NOMO-1 treated with dmso at 0.1 percent for 144 hours (cell line): ENCODE measurements at regions not wholly inside any gene's neighbourhood (a gene's known extent, or its start where the extent isn't known, plus 50 kb on each side); places are given as distances from the start of the nearest gene placed in this dataset.
"Not testable (repeated sequence)": the region's sequence is repeated elsewhere in the genome, so short reads cannot be mapped to it uniquely, and the experiment has no call there.

Source experiments
- DNase-seq: peaks from one replicate; lab custom pipeline; 2025; ENCODE audit not compliant: unreplicated experiment; lab: John Stamatoyannopoulos, UW

DNA sequence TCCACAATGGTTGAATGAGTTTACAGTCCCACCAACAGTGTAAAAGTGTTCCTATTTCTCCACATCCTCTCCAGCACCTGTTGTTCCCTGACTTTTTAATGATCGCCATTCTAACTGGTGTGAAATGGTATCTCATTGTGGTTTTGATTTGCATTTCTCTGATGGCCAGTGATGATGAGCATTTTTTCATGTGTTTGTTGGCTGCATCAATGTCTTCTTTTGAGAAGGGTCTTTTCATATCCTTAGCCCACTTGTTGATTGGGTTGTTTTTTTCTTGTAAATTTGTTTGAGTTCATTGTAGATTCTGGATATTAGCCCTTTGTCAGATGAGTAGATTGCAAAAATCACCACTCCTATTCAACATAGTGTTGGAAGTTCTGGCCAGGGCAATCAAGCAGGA, 287.6 kb upstream of the RASGRP1 start:
- not testable (repeated sequence) for DNase-seq

GRCh38 chr15:38853608-38854007, 289.0 kb upstream of the RASGRP1 start:
- DNase-seq, result no peak

DNA sequence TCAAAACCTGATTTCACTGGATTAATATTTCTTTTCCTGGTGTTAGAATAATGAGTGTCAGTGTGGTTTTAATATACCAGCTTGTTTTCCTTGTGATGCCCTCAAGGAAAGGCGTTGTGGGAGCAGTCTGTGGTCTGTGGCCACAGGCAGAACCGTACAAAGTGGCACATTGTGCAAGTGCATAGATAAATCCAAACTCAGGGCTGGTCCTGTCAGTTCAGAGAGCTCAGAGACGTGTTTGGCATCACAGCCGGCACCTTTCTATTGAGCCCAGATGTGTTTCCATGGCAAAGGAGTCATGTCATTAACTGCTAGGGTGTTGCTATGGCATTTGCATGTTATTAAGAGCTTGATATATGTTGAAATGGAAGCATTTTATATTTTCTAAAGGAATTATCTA, 289.9 kb upstream of the RASGRP1 start:
- no peak for DNase-seq

- DNase-seq, result no peak
Observed at GRCh38 chr15:38857814-38858213, 293.2 kb upstream of the RASGRP1 start.

DNA sequence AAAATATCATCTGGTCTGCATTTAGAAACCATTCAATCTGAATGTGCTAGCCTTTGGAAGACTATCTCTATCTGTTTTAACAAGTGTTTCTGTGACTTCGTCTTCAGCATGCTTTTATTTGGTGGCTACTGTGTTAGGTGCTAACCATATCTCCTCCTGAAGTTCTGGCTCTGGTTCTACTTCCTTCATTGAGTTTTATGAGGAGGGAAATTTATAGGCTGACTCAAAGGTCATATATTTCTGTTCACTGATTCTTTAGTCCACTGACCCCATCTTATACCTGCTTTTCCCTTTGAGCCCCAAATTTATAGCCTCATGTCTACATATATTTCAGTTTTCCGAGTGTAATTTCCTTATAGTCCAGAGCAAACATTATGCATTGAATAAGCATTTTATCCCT, 295.0 kb upstream of the RASGRP1 start:
- no peak for DNase-seq

- no peak for DNase-seq
Observed at GRCh38 chr15:38860253-38860652, 295.6 kb upstream of the RASGRP1 start.

GRCh38 chr15:38860674-38861073, 296.1 kb upstream of the RASGRP1 start:
- DNase-seq, result no peak

- DNase-seq, result no peak
Observed at GRCh38 chr15:38861108-38861507, 296.5 kb upstream of the RASGRP1 start.

GRCh38 chr15:38862099-38862498, 297.5 kb upstream of the RASGRP1 start:
- DNase-seq, result no peak

DNA sequence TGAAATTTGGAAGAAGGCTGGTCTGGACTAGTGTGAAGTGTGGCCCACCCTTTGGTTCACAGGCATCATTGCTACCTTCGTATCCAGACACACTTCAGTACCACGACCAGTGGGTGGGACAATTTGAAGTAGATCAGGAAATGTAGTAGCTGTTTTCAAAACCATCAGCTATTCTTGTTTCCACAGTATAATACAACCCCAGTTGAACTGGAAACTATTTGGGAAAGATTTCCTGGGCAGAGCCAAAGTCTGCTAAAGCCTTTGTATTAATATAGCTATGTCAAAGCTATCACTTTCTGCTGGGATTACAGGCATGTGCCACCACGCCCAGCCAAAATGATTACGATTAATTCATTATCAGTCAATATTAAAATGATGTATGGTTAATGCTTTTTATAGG, 298.8 kb upstream of the RASGRP1 start:
- no peak for DNase-seq

DNA sequence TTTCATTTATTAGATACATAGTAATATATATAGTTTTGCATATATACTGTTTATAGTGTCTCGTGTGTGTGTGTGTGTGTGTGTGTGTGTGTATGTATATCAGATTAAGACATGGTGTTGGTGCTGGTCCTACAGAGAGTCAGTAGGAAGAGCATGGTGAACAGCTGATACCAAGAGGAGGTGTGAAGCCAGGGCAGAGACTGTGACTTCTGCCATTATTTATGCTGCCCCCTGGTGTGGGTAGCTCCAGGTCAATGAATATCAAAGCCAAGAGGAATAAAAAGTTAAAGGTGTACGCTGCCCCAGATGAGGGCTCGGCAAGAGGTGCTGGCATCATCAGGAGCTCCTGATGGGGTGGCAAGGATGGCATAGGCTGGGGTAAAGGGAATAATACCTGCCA, 299.5 kb upstream of the RASGRP1 start:
- no peak for DNase-seq

DNA sequence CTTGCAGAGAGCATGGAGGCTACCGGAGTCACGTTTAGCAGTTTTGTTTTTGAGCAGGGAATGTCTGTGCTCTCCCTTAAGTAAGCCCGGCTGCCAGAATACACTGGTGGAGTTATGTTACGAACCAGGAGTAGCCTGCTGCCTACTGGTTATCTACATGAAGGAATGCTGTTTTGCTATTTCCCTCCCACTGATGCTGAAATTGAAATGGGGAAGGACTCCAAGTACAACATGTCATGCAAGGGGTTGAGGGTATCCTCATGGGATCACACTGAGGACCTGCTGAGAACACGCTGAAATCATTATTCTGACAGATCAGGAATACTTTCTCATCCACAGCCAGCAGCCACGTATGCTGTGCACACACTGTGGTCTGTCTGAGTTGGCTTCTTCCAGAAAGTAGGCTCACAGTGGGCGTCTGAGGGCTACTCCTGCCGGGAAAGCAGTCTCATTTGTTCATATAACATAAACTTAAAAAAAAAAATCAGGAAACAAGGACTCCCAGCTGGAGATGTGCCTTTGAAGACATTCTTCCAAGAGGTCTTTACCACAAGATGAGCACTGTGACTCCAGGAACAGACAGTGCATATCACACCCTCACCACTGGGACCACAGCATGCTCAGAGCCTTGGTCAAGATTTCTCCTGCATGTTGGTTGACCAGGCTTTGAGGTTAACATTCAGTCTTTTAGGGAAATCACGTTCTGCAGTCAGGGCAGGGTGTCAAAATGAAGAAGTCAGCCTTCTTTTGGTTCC, 300.4 kb upstream of the RASGRP1 start:
- no peak for DNase-seq

DNA sequence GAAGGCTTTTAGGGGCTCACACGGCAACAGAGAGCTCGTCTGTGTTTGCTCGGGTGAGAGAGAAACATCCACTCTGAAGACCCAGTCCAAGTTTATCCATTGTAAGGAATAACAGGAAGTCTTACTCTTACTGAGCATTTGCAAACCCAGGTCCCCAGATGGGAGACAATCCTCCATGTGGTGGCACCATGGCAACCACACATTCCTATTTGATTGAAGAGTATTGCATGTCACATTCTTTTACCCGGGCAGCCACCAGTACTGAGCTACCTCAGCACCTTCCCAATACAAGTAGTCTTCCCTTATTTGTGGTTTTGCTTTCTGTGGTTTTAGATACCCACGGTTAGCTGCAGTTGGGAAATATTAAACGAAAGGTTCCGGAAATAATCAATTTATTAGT, 302.9 kb upstream of the RASGRP1 start:
- no peak for DNase-seq

DNA sequence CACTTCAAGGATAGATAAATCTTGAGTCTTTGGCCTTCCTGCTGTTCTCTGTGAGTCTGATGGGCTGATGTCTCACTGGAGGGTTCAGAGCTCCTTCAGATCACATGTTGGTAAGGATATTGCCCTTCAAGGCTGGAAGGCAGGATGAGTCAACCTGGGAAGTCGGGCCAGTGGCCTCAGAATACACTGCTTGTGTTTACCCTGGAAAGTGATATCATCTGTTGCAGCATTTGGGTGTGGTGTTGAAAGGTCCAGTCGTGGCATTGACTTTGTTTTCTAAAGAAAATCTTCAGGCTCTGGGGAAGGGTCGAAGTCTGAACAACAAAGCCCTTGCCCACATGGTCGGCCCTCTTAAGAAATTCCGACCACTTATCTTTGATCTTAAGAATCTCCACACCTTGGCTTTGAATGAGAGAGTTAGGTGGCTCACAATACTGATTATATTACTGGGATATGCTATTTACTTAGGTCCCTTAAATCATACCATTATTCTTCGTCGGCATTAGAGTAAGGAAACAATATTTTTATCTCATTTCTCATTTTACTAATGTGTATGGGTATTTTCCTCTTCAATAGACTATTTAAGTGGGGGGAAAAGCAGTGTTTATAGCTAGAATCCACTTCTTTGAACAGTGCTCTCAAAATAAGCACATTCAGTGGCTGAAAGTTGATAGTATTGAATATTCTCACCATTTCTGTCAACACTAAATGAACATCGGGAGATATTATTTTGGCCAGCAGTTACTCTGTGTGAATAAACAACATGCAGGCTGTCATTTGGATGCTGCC, 303.9 kb upstream of the RASGRP1 start:
- DNase-seq, result no peak

DNA sequence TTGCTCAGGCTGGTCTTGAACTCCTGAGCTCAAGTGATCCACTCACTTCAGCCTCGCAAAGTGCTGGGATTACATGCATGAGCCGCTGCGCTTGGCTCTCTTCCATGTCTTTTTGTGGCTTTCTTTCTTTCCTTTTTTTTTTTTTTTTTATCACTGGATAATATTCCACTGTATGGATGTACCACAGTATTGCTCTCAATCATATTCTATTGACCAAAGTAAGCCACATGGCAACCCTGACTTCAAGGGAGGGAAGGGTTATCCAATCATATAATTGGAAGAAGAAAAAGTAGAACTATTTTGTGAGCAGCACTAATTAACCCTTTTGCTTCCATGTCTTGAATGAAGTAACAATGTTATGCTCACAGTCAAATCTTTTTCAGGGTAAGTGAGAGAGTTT, 307.0 kb upstream of the RASGRP1 start:
- no peak for DNase-seq

GRCh38 chr15:38872732-38873131, 308.1 kb upstream of the RASGRP1 start:
- DNase-seq, result no peak

DNA sequence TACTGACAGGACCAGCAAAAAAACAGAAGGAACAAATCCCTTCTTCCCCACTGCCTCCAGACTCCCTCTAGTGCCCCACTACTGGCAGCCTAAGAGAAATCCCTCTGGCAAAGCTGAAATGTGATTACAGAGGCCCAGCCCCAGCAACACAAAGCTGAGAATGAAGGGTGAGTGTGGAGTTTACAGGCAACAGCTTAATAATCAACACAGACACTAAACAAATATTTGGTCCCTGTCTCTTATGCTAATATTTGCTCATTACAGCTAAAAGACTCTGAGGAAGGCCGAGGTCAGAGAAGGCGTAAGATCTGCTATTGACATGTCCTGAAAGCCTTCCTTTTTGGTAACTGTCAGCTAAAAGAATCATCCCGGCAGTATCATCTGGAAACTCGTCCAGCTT, 308.5 kb upstream of the RASGRP1 start:
- no peak for DNase-seq

- no peak for DNase-seq
Observed at GRCh38 chr15:38874464-38874863, 309.9 kb upstream of the RASGRP1 start.

- DNase-seq, result no peak
Observed at GRCh38 chr15:38876211-38876610, 311.6 kb upstream of the RASGRP1 start.

- DNase-seq, result no peak
Observed at GRCh38 chr15:38876621-38877020, 312.0 kb upstream of the RASGRP1 start.

DNA sequence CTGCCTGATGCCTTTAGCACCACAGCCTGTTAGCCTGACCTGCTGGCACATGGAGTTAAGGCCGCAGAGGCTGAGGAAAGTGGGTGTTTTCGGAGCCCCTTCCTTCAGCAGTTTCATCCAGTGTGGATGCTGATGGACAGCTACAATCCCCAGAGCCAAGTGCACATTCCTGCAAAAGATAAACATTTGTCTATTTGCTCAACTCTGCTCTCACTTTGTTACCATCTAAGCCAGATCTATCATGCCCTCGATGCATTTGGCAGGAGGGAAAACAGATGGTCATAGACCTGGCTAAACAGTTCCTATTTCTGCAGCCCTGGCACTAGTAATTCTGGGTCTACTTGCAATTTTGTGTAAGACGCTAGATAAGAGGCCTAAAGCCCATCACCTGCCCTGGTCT, 312.9 kb upstream of the RASGRP1 start:
- no peak for DNase-seq

GRCh38 chr15:38878026-38878425, 313.4 kb upstream of the RASGRP1 start:
- DNase-seq, result no peak

DNA sequence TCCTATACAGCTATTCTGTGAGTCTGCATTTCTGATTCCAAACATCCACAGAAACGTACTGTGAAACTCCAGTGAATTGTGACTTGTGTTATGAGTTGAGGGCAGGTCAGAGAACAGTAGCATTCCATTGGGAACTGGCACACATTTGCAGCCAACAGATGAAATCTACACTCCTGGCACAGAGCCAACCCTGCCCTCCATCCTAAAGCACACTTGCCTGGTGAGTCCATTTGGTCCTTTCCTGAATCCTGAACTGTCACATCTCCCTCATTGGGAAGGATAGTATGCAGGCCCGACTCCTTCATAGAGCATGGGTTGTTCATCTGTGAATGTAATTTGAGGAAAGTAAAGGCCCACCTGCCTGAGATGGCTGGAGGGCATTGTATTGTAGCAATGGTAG, 314.3 kb upstream of the RASGRP1 start:
- no peak for DNase-seq
